ENCODE measurements at regions not wholly inside any gene's neighbourhood (a gene's known extent, or its start where the extent isn't known, plus 50 kb on each side); places are given as distances from the start of the nearest gene placed in this dataset.
A peak's percentile ranks its signal among the peaks of the same experiment; 100 is the strongest.

DNA sequence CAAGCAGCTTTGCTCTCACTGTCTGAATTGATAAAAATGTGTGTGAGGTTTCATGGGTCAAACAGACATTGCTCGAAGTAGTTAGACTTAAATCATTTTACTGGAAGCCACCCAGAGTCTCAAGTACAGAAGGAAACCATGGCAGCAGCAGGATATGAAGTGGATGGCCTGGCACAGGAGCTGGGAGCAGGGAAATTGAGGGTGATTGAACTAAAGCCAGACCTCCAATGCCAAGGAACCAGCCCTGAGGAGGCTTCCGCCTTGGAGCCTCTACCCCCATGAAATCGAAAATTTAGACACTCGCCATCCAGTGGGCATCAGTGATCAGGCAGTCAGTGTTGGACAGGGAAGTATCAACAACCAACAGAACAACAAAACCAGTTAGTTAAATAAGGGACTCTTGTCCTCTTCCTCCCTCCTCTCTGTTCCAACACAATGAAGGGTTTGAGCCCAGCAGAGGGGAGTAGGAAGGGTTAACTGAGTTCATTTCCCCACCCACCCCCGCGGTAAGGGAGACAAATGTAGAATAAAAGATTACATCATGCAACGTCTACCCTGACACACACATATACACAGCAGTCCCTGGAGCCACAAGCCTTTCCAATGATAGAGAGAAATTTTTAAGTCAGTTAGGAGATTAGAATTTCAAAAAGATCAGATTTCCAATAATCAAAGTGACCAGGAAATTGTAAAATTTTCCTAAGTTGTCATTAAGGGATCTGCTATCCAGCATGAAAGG is 156.3 kb downstream of the SLC16A9 start:
- no peak for DNase-seq (ENCODE audit: low read depth)

GRCh38 chr10:59550061-59550460 is 159.6 kb downstream of the SLC16A9 start:
- no peak for DNase-seq (ENCODE audit: low read depth)

GRCh38 chr10:59538623-59539022 is 171.0 kb downstream of the SLC16A9 start:
- DNase-seq (ENCODE audit: low read depth) = no peak

- no peak for DNase-seq (ENCODE audit: low read depth)
These were observed 172.1 kb downstream of the SLC16A9 start for GRCh38 chr10:59537501-59537900.

- peak; percentile 63 for DNase-seq (ENCODE audit: low read depth)
These were observed 173.3 kb downstream of the SLC16A9 start for GRCh38 chr10:59536167-59537014.

- no peak for DNase-seq (ENCODE audit: low read depth)
These were observed 162.0 kb upstream of the FAM13C start for GRCh38 chr10:59524348-59524747.

GRCh38 chr10:59523851-59524250 is 161.5 kb upstream of the FAM13C start:
- no peak for DNase-seq (ENCODE audit: low read depth)

- DNase-seq (ENCODE audit: low read depth) = no peak
These were observed 155.6 kb upstream of the FAM13C start for GRCh38 chr10:59517996-59518395.

- DNase-seq (ENCODE audit: low read depth) = no peak
These were observed 155.1 kb upstream of the FAM13C start for GRCh38 chr10:59517341-59517899.

GRCh38 chr10:59513558-59513957 is 151.2 kb upstream of the FAM13C start:
- DNase-seq (ENCODE audit: low read depth) = no peak

- no peak for DNase-seq (ENCODE audit: low read depth)
These were observed 150.6 kb upstream of the FAM13C start for GRCh38 chr10:59512951-59513350.

GRCh38 chr10:59508956-59509355 is 146.6 kb upstream of the FAM13C start:
- no peak for DNase-seq (ENCODE audit: low read depth)

DNA sequence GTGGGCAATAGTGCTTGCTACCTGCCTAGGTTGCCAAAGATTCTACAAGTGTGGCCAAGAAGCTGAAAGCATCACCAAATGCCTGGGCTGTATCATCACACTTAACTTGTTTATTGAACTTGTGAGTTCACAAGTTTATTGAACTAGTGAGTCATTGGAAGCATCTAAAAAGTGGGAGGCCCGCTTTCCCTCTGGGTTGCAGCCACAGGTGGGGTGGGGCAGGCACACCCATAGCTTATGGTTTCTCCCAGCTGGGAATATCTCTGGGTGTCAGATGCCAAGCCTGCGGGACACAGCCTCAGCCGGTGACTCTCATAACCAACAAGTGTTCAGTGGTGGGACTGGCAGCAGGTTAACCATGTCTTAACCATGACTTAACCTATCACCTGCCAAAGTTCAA is 145.9 kb upstream of the FAM13C start:
- peak; percentile 4 for DNase-seq (ENCODE audit: low read depth)

DNA sequence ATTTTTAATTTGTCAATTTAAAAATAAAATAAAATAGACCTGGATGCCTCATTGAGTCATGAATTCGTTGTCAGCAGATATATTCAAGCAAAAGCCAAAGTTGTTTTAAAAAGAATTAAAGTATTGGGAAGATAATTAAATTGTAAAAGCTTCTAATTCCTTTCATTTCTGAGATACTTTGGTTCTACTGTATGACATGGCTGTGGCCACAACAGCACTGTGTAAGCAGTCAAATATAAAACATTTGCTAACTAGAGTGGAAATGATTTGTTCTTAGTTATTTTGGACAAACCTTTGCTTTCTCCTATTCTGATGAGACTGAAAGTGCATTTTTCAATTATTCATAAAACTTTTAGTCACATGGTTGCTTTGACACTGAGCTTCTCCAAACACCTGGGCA is 143.6 kb upstream of the FAM13C start:
- no peak for DNase-seq (ENCODE audit: low read depth)

DNA sequence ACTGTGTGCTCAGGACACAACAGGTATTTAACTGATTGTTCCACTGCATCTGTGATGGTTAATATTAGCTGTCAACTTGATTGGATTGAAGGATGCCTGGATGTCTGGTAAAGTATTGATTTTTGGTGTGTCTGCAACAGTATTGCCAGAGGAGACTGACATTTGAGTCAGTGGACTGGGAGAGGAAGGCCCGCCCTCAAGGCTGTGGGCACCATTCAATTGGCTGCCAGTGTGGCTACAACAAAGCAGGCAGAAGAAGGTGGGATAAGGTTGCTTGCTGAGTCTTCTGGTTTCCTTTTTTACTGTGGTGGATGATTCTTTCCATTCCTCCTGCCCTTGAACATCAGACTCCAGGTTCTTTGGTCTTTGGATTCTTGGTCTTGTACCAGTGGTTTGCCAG is 137.1 kb upstream of the FAM13C start:
- DNase-seq (ENCODE audit: low read depth) = no peak

DNA sequence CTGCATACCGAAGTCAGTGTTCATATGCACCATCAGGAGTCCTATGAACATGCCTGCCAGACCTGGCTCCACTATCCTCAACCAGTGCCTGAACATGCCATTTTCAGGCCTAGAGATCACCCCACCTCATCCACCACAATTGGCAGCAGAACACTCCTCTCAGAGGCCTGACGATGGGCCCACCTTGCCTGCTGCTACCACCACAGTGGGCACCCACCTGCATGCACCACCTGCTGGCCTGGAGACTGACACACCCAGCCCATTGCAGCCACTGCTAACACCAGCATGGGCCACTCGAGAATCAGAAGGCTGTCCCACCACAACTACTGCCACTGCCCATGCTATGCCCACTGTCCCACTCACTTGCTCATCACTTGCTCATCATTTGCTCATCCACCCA is 130.7 kb upstream of the FAM13C start:
- no peak for DNase-seq (ENCODE audit: low read depth)

- DNase-seq (ENCODE audit: low read depth) = no peak
These were observed 117.1 kb upstream of the FAM13C start for GRCh38 chr10:59479426-59479825.

GRCh38 chr10:59470570-59470969 is 108.2 kb upstream of the FAM13C start:
- DNase-seq (ENCODE audit: low read depth) = no peak

- no peak for DNase-seq (ENCODE audit: low read depth)
These were observed 102.7 kb upstream of the FAM13C start for GRCh38 chr10:59465088-59465487.

DNA sequence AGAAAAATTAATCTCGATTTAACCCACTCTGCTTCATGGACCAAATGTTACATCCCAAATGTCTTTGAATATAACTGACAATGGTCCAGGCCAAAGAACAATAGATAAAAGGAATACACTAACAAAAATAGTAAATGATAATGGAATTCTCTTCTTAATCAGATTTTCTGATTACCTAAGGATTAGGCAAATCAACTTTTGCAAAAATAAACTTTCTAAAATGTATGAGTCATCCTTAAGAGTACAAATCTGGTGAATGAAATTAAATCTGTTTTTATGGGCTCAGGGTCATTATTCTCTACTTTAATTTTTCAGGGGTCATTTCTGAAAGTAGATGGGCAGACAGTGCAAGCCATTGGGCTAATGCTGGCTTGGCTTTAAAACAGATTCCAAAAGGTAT is 102.1 kb upstream of the FAM13C start:
- DNase-seq (ENCODE audit: low read depth) = no peak

DNA sequence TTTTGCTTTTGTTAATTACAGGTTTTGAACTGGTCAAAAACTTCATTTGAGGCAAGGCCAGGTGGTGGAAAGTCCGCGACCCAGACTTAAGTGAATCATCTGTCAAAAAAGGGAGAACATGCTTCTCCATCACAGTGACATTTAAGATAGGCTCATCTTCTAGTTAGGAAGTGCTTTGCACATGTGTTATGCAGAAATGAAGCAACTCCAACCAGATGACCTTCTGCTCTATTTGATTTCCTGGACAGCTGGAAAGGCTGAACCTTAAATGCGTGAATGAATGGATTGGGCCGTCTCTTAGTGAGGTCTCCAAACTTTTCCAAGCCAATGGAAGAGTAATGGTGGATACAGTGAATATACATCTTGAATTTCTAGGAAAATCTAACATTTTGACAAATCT is 101.6 kb upstream of the FAM13C start:
- DNase-seq (ENCODE audit: low read depth) = no peak

DNA sequence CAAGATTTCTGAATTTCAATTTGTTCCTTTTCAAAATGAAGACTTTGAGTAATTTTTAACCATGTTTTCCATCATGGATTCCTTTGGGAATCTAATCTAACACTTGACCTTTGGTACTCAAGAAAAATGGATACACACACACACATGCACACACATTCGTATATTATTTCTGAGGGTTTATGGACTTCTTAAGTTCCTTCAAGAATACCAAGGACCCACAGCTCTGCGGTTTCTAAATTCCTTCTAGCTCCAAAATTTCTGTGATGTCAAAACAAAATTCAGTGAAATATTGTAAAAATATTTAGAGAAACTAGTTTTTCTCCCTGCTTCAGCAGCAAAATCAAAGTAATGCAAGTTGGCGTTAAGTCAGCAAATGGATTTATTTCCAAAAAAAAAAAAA is 98.3 kb upstream of the FAM13C start:
- no peak for DNase-seq (ENCODE audit: low read depth)

DNA sequence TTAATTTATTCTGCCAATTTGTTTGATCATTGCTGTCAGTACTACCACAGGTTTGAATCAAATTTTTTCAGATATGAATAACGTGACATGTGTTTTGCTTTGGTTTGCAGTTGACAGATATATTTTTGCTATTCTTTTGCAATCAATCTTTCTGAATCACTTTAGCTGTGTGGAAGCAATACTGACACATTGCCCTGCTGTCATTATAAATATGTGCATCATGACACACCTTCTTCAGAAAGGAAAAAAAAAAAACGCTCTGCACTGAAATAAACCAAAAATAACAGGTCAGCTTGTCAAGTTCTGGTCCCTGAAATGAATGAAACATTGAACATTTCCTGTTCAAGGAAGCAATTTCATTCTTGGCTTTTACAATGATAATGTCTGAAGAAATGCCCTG is 93.8 kb upstream of the FAM13C start:
- DNase-seq (ENCODE audit: low read depth) = no peak

Measured in Daoy (cell line).